Ovary (tissue), 7 donors: ENCODE measurements at regions not wholly inside any gene's neighbourhood (a gene's known extent, or its start where the extent isn't known, plus 50 kb on each side); places are given as distances from the start of the nearest gene placed in this dataset.

ENCODE experiments used
- DNase-seq, 5 donors: peaks; one replicate each; pipeline ENCODE4 v3.0.0-alpha.2; 2019 to 2020
- H3K27ac ChIP-seq, 2 donors: fragments of 200-600 bp; one replicate each; pipeline versions ENCODE4 v1.5.1 to v1.8.0; 2019 to 2022
- H3K27me3 ChIP-seq: fragments of 200-600 bp; one replicate; pipeline ENCODE4 v1.8.0; 2022
- H3K36me3 ChIP-seq: fragments of 200-600 bp; sonication (generic); one replicate; pipeline ENCODE4 v1.5.1; 2019
- H3K4me1 ChIP-seq: one replicate; pipeline ENCODE4 v1.8.1; 2013; ENCODE audit warnings: mild to moderate bottlenecking, moderate library complexity; ENCODE audit not compliant: insufficient read depth
- H3K4me3 ChIP-seq: fragments of 200-600 bp; sonication (generic); one replicate; pipeline ENCODE4 v1.5.1; 2017
- H3K9me3 ChIP-seq, 2 donors: fragments of 200-600 bp in 1 of 2; sonication (generic) in 1 of 2; one replicate each; pipeline versions ENCODE4 v1.5.1 to v1.8.1; 2013 to 2019; ENCODE audit warnings: mild to moderate bottlenecking in 1 of 2, moderate library complexity in 1 of 2
- CTCF ChIP-seq, 3 donors: fragments of 450-650 bp in 2 of 3; fragments of 200-600 bp in 1 of 3; IDR thresholded peaks; one replicate each; pipeline versions ENCODE4 v1.5.1 to v1.8.0; 2016 to 2022; ENCODE audit warnings: antibody characterized with exemption in 3 of 3, mild to moderate bottlenecking in 1 of 3
- EP300 ChIP-seq: sonication (generic); formaldehyde crosslinking; IDR thresholded peaks from one replicate; pipeline ENCODE4 v1.6.1; 2017; ENCODE audit warnings: antibody characterized with exemption
- POLR2A ChIP-seq: fragments of 450-650 bp; IDR thresholded peaks from one replicate; pipeline ENCODE4 v1.6.1; 2017; ENCODE audit warnings: antibody characterized with exemption, mild to moderate bottlenecking, moderate library complexity
- WGBS, 3 donors: extraction: QIAGEN DNeasy Blood & Tissue Kit in 1 of 3; methylation state at CpG; one replicate each; pipeline versions ENCODE4 v1.1.5 to v1.1.7; 2013 to 2017; 5-methylcytosine and 5-hydroxymethylcytosine counted together
- intact Hi-C, 4 donors: fragments of 100-400 bp; cut with DNase I; formaldehyde crosslinking; loops; one replicate each; pipeline versions ENCODE4 v1.11.0 to v1.15.1; 2022 to 2023
- donor health status: DM: no; HTN: no; CAD: no; lungs with moderate emphysema.
- donor health status: DM: no; HTN: no; CAD: no.
- donor health status: Bipolar disorder and iron deficiency.
- donor health status: DM: no; HTN: no; CAD: no.
- donor health status: DM: yes; HTN: yes; CAD: no.

GRCh38 chr2:175823002-175823706 lies 178.9 kb downstream of the LNPK start:
- Histone ChIP-seq H3K27ac (no peak overlapping the region), H3K36me3 (no peaks in the 10 kb centered on the region), H3K4me1 (no peaks in the 10 kb centered on the region), H3K9me3 (peaks cover 0 to 4% of the 10 kb centered on the region in 2 donors), H3K4me3 (no peak overlapping the region), H3K27me3 (no peaks in the 10 kb centered on the region)
- intact Hi-C loops, result no loop called here
- TF ChIP-seq EP300, result no peak
- no peak for TF ChIP-seq POLR2A
- TF ChIP-seq CTCF (IDR thresholded peaks at IDR 0.05), result no peak
- WGBS, 3 donors, result 91 to 93% (median 93%) methylated on average over 14 of the region's 14 CpGs
- DNase-seq, result no peak

- Histone ChIP-seq H3K36me3 (no peaks in the 10 kb centered on the region), H3K4me3 (no peak overlapping the region), H3K27ac (no peak overlapping the region), H3K9me3 (no peaks in the 10 kb centered on the region), H3K27me3 (no peaks in the 10 kb centered on the region), H3K4me1 (no peaks in the 10 kb centered on the region)
- no peak for TF ChIP-seq POLR2A
- TF ChIP-seq CTCF (IDR thresholded peaks at IDR 0.05), result no peak
- TF ChIP-seq EP300, result no peak
- intact Hi-C loops, result no loop called here
- DNase-seq, result no peak
- WGBS, 3 donors, result 68 to 74% (median 71%) methylated on average over 2 of the region's 2 CpGs
These were observed 184.8 kb downstream of the LNPK start for GRCh38 chr2:175817221-175817620.

GRCh38 chr2:175815537-175815936 lies 186.5 kb downstream of the LNPK start:
- no peaks in the 10 kb centered on the region for H3K9me3 ChIP-seq
- WGBS, 3 donors, result 95 to 100% (median 98%) methylated on average over 1 of the region's 1 CpG
- H3K4me3 ChIP-seq, result no peak overlapping the region
- no peaks in the 10 kb centered on the region for H3K27me3 ChIP-seq
- no peak for DNase-seq
- no peak for TF ChIP-seq EP300
- no peak for TF ChIP-seq CTCF (IDR thresholded peaks at IDR 0.05)
- TF ChIP-seq POLR2A, result no peak
- intact Hi-C loops, result no loop called here
- no peaks in the 10 kb centered on the region for H3K36me3 ChIP-seq
- no peaks in the 10 kb centered on the region for H3K4me1 ChIP-seq
- H3K27ac ChIP-seq, result no peak overlapping the region

GRCh38 chr2:175811971-175812370 lies 190.1 kb downstream of the LNPK start:
- Histone ChIP-seq H3K4me1 (no peaks in the 10 kb centered on the region), H3K4me3 (no peak overlapping the region), H3K27ac (no peak overlapping the region), H3K36me3 (no peaks in the 10 kb centered on the region), H3K9me3 (no peaks in the 10 kb centered on the region), H3K27me3 (no peaks in the 10 kb centered on the region)
- no peak for TF ChIP-seq CTCF (IDR thresholded peaks at IDR 0.05)
- TF ChIP-seq EP300, result no peak
- TF ChIP-seq POLR2A, result no peak
- whole genome bisulfite sequencing, 3 donors, result 52 to 73% (median 59%) methylated on average over 2 of the region's 2 CpGs
- DNase-seq, result no peak
- intact Hi-C loops, result no loop called here
